Fibroblast of lung (primary cell): ENCODE measurements at regions not wholly inside any gene's neighbourhood (a gene's known extent, or its start where the extent isn't known, plus 50 kb on each side); places are given as distances from the start of the nearest gene placed in this dataset.
A peak's percentile ranks its signal among the peaks of the same experiment; 100 is the strongest.

Source experiments
- DNase-seq, 2 donors: peaks; one replicate each; pipeline versions ENCODE4 v3.0.0 to v3.0.0-alpha.2; 2010; ENCODE audit warnings: low read depth in 2 of 2
- H2AFZ ChIP-seq: 2 replicates; pipeline ENCODE4 v1.5.1; 2012; ENCODE audit warnings: low read length, control low read depth, inconsistent platforms
- H3K27ac ChIP-seq: 2 replicates; pipeline ENCODE4 v1.5.1; 2011; ENCODE audit warnings: low read length, control low read depth; ENCODE audit not compliant: insufficient read depth
- H3K27me3 ChIP-seq: 2 replicates; pipeline ENCODE4 v1.5.1; 2011; ENCODE audit warnings: mild to moderate bottlenecking, low read length; ENCODE audit not compliant: control insufficient read depth, insufficient read depth
- H3K36me3 ChIP-seq: 2 replicates; pipeline ENCODE4 v1.5.1; 2011; ENCODE audit warnings: low read length; ENCODE audit not compliant: control insufficient read depth, insufficient read depth
- H3K4me1 ChIP-seq: 2 replicates; pipeline ENCODE4 v1.5.1; 2011; ENCODE audit warnings: low read length; ENCODE audit not compliant: control insufficient read depth, insufficient read depth; ENCODE audit errors: extremely low read depth
- H3K4me2 ChIP-seq: 2 replicates; pipeline ENCODE4 v1.5.1; 2011; ENCODE audit warnings: low read length, control low read depth; ENCODE audit not compliant: insufficient read depth; ENCODE audit errors: extremely low read depth
- H3K4me3 ChIP-seq, 4 experiments: fragments of 200-600 bp in 1 of 4; sonication (generic) in 1 of 4; replicated peaks in 1 of 4; 2 replicates each; pipeline ENCODE4 v1.5.1; 2011 to 2016; ENCODE audit warnings: low read length in 4 of 4, low read depth in 3 of 4, mild to moderate bottlenecking in 3 of 4, control low read depth in 2 of 4, inconsistent platforms in 1 of 4, mixed read lengths in 1 of 4; ENCODE audit not compliant: insufficient read depth in 1 of 4; ENCODE audit errors: control extremely low read depth in 1 of 4
- H3K79me2 ChIP-seq: 2 replicates; pipeline ENCODE4 v1.5.1; 2012; ENCODE audit warnings: mild to moderate bottlenecking, low read length, inconsistent platforms; ENCODE audit not compliant: control insufficient read depth, insufficient read depth
- H3K9ac ChIP-seq: 2 replicates; pipeline ENCODE4 v1.5.1; 2011; ENCODE audit warnings: mild to moderate bottlenecking, low read length, control low read depth; ENCODE audit not compliant: insufficient read depth
- H3K9me3 ChIP-seq: 2 replicates; pipeline ENCODE4 v1.5.1; 2012; ENCODE audit warnings: low read depth, low read length; ENCODE audit not compliant: control insufficient read depth, insufficient read depth
- H4K20me1 ChIP-seq: 2 replicates; pipeline ENCODE4 v1.5.1; 2011; ENCODE audit warnings: low read length; ENCODE audit not compliant: control insufficient read depth, insufficient read depth; ENCODE audit errors: extremely low read depth
- CTCF ChIP-seq, 2 donors: IDR thresholded peaks in 1 of 2; conservative IDR thresholded peaks in 1 of 2; 1 replicate in 1 of 2; 2 replicates in 1 of 2; pipeline ENCODE4 v1.5.1; 2011 to 2012; ENCODE audit warnings: low read length in 2 of 2, control low read depth in 1 of 2, inconsistent platforms in 1 of 2, low read depth in 1 of 2, mild to moderate bottlenecking in 1 of 2
- EZH2 ChIP-seq: IDR thresholded peaks from 2 replicates; pipeline ENCODE4 v1.5.1; 2012; ENCODE audit warnings: low read length, control low read depth, mild to moderate bottlenecking; ENCODE audit errors: missing control alignments

DNA sequence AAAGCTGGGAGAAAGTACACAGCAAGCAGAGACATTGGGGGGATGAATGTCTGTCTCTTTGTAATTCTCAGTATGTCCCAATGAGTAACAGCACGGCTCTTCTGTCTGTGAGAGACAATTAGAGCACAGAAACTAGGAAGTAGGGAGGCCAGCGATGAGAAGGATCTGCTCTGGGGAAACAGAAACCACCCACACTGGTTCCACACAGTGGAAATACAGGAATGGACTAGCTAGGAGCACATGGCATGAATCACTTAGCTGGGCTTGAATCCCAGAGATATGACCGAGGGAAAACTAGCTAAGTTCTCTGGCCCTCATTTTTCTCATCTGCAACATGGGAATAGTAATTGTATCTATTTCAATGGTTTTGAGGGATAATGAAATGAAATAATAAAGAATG is 895.9 kb downstream of the TLE4 start:
- no peak overlapping the region for H2AFZ ChIP-seq
- H3K79me2 ChIP-seq = no peaks in the 10 kb centered on the region
- H3K4me2 ChIP-seq = no peak overlapping the region
- peak in 1 of 2 donors; percentile 42 for DNase-seq
- no peaks in the 10 kb centered on the region for H4K20me1 ChIP-seq
- no peaks in the 10 kb centered on the region for H3K36me3 ChIP-seq
- no peaks in the 10 kb centered on the region for H3K27me3 ChIP-seq
- no peaks in the 10 kb centered on the region for H3K4me1 ChIP-seq
- no peaks in the 10 kb centered on the region for H3K9me3 ChIP-seq
- TF ChIP-seq EZH2 (no peak), CTCF (conservative IDR thresholded peaks at IDR 0.05 in 1 of 2, IDR thresholded peaks at IDR 0.05 in 1 of 2; ENCODE audit: low read depth in 1 of 2, low read length in 2 of 2) (no peak)
- no peak overlapping the region for H3K4me3 ChIP-seq
- no peak overlapping the region for H3K9ac ChIP-seq
- no peak overlapping the region for H3K27ac ChIP-seq

DNA sequence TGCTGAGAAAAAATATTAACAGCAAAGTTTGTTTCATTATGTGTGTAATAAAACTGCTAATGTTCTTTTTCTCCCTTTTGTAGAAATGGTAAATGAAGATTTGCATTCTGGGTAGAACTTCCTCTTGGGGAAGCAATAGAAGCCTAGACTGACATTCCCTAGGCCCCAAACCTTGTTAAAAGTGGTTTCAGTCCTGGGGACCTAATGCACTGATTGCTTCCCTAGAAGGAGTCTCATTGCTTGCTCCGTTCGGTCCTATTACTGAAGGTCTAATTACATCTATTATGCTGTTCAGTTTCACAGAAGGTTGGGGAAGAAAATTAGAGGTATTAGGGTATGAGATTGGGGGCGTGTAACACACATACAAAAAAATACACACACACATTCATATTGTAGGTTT is 893.8 kb downstream of the TLE4 start:
- H2AFZ ChIP-seq = no peak overlapping the region
- no peaks in the 10 kb centered on the region for H3K79me2 ChIP-seq
- H4K20me1 ChIP-seq = no peaks in the 10 kb centered on the region

GRCh38 chr9:80449513-80449912 is 877.7 kb downstream of the TLE4 start:
- Histone ChIP-seq H3K4me2 (no peak overlapping the region), H3K79me2 (no peaks in the 10 kb centered on the region), H3K27me3 (no peaks in the 10 kb centered on the region), H3K4me1 (no peaks in the 10 kb centered on the region), H3K27ac (no peak overlapping the region), H3K9me3 (no peaks in the 10 kb centered on the region), H3K4me3 (no peak overlapping the region), H3K9ac (no peak overlapping the region), H4K20me1 (no peaks in the 10 kb centered on the region), H3K36me3 (no peaks in the 10 kb centered on the region), H2AFZ (no peak overlapping the region)
- no peak for DNase-seq
- no peak for TF ChIP-seq CTCF (conservative IDR thresholded peaks at IDR 0.05 in 1 of 2, IDR thresholded peaks at IDR 0.05 in 1 of 2; ENCODE audit: low read depth in 1 of 2, low read length in 2 of 2)
- TF ChIP-seq EZH2 = no peak

More for the DNA sequence above, 893.8 kb downstream of the TLE4 start:
- no peaks in the 10 kb centered on the region for H3K36me3 ChIP-seq
- TF ChIP-seq EZH2 (no peak), CTCF (conservative IDR thresholded peaks at IDR 0.05 in 1 of 2, IDR thresholded peaks at IDR 0.05 in 1 of 2; ENCODE audit: low read depth in 1 of 2, low read length in 2 of 2) (no peak)
- H3K9ac ChIP-seq = no peak overlapping the region
- H3K4me3 ChIP-seq = no peak overlapping the region
- H3K27me3 ChIP-seq = no peaks in the 10 kb centered on the region
- H3K9me3 ChIP-seq = no peaks in the 10 kb centered on the region
- H3K4me2 ChIP-seq = no peak overlapping the region
- H3K4me1 ChIP-seq = no peaks in the 10 kb centered on the region
- DNase-seq = no peak
- H3K27ac ChIP-seq = no peak overlapping the region
